Occipital lobe (tissue), 1 donor: ENCODE measurements at regions not wholly inside any gene's neighbourhood (a gene's known extent, or its start where the extent isn't known, plus 50 kb on each side); places are given as distances from the start of the nearest gene placed in this dataset.

Experiments
- DNase-seq: peaks from one replicate; lab custom pipeline; 2025; lab: John Stamatoyannopoulos, UW

GRCh38 chr13:79671420-79671819 is 190.5 kb downstream of the NDFIP2 start:
- DNase-seq: no peak

- DNase-seq: no peak
Measured at GRCh38 chr13:79668201-79668752, 187.3 kb downstream of the NDFIP2 start.

- no peak for DNase-seq
Measured at GRCh38 chr13:79667771-79668170, 186.8 kb downstream of the NDFIP2 start.

GRCh38 chr13:79663977-79664636 is 183.2 kb downstream of the NDFIP2 start:
- DNase-seq: no peak

DNA sequence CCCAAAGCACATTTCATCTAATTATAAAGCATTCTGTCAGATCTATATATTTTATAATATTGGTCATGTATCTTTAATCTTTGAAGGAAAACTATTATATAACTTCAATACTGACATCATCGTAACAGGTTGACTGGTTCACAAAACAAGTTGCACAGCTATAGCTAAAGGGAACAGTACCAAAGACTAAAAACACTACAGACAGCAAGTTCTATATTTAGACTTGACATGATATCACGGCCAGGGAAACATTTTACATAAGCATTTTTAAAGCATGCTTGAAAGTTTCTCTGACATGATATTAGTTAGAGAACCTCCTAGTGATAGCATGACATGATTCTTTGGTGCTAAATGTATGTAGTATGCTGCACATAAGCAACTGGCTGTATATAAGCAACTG is 182.5 kb downstream of the NDFIP2 start:
- DNase-seq: no peak

- DNase-seq: no peak
Measured at GRCh38 chr13:79662882-79663281, 181.9 kb downstream of the NDFIP2 start.

- DNase-seq: no peak
Measured at GRCh38 chr13:79660361-79660760, 179.4 kb downstream of the NDFIP2 start.

GRCh38 chr13:79659121-79659521 is 178.2 kb downstream of the NDFIP2 start:
- DNase-seq: no peak

GRCh38 chr13:79658333-79658975 is 177.5 kb downstream of the NDFIP2 start:
- no peak for DNase-seq

GRCh38 chr13:79655509-79655908 is 174.6 kb downstream of the NDFIP2 start:
- no peak for DNase-seq

DNA sequence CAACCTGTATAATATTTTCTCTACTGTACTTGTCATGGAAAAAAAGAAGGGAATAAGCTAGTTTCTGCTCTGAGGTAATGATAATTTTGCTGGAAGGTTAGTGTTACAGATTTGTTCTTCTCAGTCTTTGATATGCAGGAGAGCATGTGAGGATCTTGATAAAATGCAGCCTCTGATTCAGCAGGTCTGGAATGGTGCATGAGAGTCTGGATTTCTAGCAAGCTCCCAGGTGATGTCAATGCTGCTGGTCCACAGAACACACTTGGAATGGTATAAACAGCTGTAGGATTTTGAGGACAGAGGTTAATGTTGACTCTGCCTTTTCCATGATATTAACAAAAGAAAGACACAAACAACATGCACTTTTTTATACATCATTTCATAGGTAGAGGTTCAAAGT is 173.6 kb downstream of the NDFIP2 start:
- DNase-seq: no peak

GRCh38 chr13:79650688-79651087 is 169.7 kb downstream of the NDFIP2 start:
- no peak for DNase-seq

GRCh38 chr13:79648191-79648590 is 167.2 kb downstream of the NDFIP2 start:
- DNase-seq: no peak

- no peak for DNase-seq
Measured at GRCh38 chr13:79647533-79647932, 166.6 kb downstream of the NDFIP2 start.

DNA sequence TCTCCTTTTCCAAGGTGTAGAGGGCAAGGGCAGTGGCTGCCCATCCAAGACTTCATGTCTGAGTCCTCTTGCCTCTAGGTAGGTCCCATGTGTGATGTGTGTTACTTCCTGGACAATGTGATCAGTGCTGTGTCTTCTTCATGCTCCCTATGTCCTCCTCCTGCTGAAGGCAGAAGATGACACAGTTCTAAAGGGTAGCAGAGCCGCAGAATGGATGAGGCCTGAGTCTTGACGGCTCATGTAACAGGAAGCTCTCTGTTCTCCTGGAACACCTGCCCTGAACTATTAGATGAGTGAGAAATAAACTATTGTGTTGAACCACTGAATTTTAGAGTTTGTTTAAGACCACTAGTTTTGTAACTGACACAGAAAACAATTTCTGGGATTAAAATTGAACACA is 165.9 kb downstream of the NDFIP2 start:
- DNase-seq: no peak

GRCh38 chr13:79645569-79645968 is 164.6 kb downstream of the NDFIP2 start:
- no peak for DNase-seq

DNA sequence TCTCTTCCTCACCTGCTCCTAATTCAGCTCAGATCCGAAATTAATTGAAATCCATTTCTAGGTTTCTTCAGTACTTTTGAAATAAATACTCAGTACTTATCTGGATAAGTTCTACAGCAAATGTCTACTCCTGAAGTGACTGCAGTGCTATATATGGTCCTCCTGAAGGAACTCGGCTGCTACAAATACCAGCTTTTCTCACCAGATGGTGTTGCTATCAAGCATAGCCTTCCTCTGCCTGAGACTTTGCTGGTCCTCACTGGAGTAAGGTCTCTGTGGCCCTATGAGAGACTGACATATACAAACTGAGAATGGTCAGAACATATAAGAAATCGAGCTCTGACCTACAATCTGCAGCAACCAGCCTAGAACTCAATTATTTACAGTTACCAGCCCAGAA is 161.6 kb downstream of the NDFIP2 start:
- DNase-seq: no peak

DNA sequence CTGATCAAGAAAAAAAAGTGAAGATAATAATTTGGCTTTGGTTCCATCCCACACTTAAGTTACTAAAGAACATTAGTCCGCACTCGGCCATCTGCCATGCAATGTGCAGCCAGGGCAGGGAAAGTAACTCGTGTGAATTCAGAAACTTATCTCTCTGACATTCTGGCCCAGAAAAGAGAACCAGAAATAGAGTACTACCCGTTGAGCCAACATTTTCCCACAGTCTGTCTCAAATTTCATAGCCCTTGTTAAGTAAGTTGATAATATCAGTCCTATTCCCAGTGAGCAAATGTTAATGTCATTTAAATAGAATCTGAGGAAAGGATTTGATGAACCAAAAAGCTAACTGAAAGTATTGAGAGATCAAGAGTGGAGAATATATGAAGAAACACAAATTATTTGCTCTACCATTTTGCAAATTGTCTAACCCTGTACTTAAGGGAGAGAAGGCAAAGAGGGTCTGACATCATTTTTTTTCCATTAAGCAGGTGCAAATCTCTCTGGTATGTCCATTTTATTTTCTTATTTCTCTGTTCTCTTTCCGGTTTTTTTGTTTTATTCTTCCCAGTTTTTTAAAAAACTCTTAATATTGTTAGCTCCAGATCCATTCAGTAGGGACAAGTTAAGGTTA is 156.3 kb downstream of the NDFIP2 start:
- DNase-seq: no peak

DNA sequence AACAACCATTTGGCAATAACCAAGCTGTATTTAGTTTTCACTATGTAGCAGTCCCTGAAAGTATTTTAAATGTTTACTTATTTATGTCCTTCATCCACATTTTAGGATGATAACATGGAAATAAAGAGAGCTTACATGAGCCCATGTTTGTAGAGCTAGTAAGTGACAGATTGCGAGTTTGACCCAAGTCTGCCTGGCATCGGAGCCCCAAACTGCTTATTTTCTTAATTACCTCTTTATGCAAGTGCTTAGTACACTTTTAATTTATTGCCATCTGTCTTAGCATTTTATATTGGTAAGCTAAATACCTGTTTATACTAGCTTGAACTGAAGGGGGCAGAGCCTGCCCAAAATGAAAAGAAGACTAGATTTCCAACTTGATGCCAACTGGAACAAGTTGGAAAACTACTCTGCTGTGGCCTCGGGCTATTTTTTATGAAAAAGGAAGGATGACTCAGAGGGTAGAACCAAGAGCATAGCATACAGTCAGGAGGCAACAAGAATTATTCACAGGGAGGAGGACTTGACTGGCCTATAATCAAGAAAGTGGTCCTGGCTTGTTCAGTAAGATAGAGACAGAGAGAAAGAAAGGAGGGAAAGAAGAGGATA is 150.2 kb downstream of the NDFIP2 start:
- DNase-seq: no peak

DNA sequence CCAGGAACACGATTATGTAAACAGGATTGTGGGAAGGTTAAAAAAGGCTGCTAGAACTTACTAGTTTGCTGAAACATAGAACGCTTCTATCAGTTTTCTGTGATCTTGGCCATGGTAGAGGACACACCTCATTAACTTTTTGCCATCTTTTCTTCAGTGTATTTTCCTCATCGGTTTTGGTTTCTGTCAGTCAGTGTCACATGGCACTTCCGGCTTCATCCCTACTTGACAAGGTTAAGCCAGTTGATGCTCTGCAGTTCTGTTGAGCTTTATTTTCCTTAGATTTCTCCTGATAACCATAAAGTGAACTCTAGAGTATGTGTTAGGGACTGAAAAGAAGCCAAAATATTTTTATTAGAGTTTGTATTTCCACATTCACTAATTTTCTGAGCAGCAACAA is 147.5 kb downstream of the NDFIP2 start:
- no peak for DNase-seq

DNA sequence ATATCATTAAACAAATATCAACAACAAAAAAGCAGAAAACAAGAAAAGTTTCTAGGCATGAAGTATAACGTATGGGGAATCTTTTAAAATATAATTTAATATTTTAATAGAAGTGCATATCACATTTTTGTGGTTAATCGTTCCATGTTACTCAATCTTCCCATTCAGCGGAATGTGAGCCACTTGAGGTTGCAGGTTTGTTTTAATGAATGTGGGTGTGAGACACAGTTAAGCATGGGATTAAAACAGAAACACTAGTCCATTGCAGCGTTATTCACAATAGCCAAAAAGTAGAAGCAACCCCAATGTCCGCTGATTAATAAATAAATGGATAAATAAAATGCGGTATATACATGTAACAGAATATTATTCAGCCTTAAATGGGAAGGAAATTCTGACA is 146.0 kb downstream of the NDFIP2 start:
- DNase-seq: no peak

- no peak for DNase-seq
Measured at GRCh38 chr13:79625517-79625916, 144.6 kb downstream of the NDFIP2 start.
